ENCODE measurements at regions not wholly inside any gene's neighbourhood (a gene's known extent, or its start where the extent isn't known, plus 50 kb on each side); places are given as distances from the start of the nearest gene placed in this dataset.

DNA sequence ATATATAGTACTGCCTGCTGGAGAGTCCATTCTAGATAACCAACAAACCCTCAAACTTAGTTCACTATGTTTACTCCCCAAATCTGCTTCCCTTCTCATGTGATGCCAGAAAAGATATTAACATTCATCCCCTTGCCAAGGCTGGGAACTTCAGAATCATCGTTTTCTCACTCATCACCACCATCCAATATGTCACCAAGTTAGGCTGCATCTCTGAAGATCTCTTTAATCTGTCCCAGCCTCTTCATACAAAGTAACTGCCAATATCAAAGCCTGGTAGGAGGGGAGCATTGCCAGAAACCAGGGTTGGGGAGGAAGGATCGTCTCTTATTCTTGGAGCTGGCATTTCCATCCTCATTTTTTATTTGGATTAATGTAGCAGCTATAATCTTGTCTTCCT, 71.6 kb downstream of the XCL2 start:
- Histone ChIP-seq H3K4me1 (replicated peaks in 1 of 2) (peaks cover 20 to 39% of the 10 kb centered on the region in 2 donors), H3K9me3 (replicated peaks in 1 of 3) (no peaks in the 10 kb centered on the region), H3K27ac (no peak overlapping the region), H3K27me3 (no peaks in the 10 kb centered on the region), H3K36me3 (replicated peaks in 1 of 2) (no peaks in the 10 kb centered on the region), H3K4me3 (no peak overlapping the region)
- no peak for TF ChIP-seq CTCF (IDR thresholded peaks at IDR 0.05)
- no peak for TF ChIP-seq POLR2A (IDR thresholded peaks at IDR 0.05)
- DNase-seq = peak in 4 of 7 donors; percentile 20 to 60 (median 28)
- WGBS, 4 donors = 36 to 54% (median 45%) methylated on average over 2 of the region's 2 CpGs
- intact Hi-C loops (cut with DNase I) = no loop called here

- Histone ChIP-seq H3K36me3 (replicated peaks in 1 of 2) (no peaks in the 10 kb centered on the region), H3K4me1 (replicated peaks in 1 of 2) (peaks cover 20 to 43% of the 10 kb centered on the region in 2 donors), H3K27me3 (no peaks in the 10 kb centered on the region), H3K27ac (peak overlapping the region in 3 of 5 donors; percentile 17 to 49 (median 43)), H3K9me3 (replicated peaks in 1 of 3) (no peaks in the 10 kb centered on the region), H3K4me3 (no peak overlapping the region)
- intact Hi-C loops (cut with DNase I) = no loop called here
- peak in 1 of 7 donors; percentile 26 for DNase-seq
- TF ChIP-seq CTCF (IDR thresholded peaks at IDR 0.05) = peak in 1 of 6 experiments; percentile 17
- no peak for TF ChIP-seq POLR2A (IDR thresholded peaks at IDR 0.05)
- WGBS, 4 donors = 19 to 42% (median 35%) methylated on average over 1 of the region's 1 CpG
Observed at GRCh38 chr1:168470901-168471431, 72.8 kb downstream of the XCL2 start.

DNA sequence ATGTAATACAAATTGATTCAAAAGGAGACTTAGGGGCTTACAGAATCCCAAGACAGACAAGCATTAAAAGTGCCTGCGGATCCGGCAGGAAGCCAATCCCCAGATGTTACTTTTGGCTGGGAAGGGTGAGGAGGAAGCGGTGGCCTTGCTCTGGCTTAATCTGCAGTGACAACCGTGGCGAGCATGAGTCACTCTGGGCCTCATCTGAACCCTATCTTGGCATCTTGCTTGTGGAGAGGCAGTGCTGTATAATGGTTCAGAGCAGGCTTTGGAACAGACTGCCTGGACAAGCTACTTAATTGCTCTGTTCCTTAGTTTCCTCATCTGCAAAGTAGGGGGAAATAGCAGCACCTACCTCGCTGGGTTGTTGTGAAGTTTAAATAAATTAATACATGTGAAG, 74.1 kb downstream of the XCL2 start:
- DNase-seq = peak; percentile 75 to 95 (median 92)
- H3K4me1 ChIP-seq (replicated peaks in 1 of 2) = peaks cover 20 to 43% of the 10 kb centered on the region in 2 donors
- no peaks in the 10 kb centered on the region for H3K27me3 ChIP-seq
- H3K27ac ChIP-seq = peak overlapping the region in 3 of 5 donors; percentile 17 to 51 (median 38)
- H3K4me3 ChIP-seq = no peak overlapping the region
- WGBS, 4 donors = 12 to 25% (median 15%) methylated on average over 4 to 6 of the region's 6 CpGs
- TF ChIP-seq POLR2A (IDR thresholded peaks at IDR 0.05) (no peak), CTCF (IDR thresholded peaks at IDR 0.05) (no peak)
- intact Hi-C loops (cut with DNase I) = no loop called here
- no peaks in the 10 kb centered on the region for H3K36me3 ChIP-seq (replicated peaks in 1 of 2)
- no peaks in the 10 kb centered on the region for H3K9me3 ChIP-seq (replicated peaks in 1 of 3)

GRCh38 chr1:168468822-168469221, 75.0 kb downstream of the XCL2 start:
- Histone ChIP-seq H3K9me3 (replicated peaks in 1 of 3) (no peaks in the 10 kb centered on the region), H3K27me3 (no peaks in the 10 kb centered on the region), H3K4me3 (no peak overlapping the region), H3K4me1 (replicated peaks in 1 of 2) (peaks cover 20 to 43% of the 10 kb centered on the region in 2 donors), H3K27ac (peak overlapping the region in 1 of 5 donors; percentile 51), H3K36me3 (replicated peaks in 1 of 2) (no peaks in the 10 kb centered on the region)
- TF ChIP-seq POLR2A (IDR thresholded peaks at IDR 0.05) (no peak), CTCF (IDR thresholded peaks at IDR 0.05) (no peak)
- intact Hi-C loops (cut with DNase I) = no loop called here
- DNase-seq = no peak

Data from adrenal gland (tissue), 9 donors.